WI38 (cell line): ENCODE measurements at regions not wholly inside any gene's neighbourhood (a gene's known extent, or its start where the extent isn't known, plus 50 kb on each side); places are given as distances from the start of the nearest gene placed in this dataset.

ENCODE experiments used
- H3K4me3 ChIP-seq: 2 replicates; pipeline ENCODE4 v1.5.1; 2011; ENCODE audit warnings: low read depth, mild to moderate bottlenecking, control low read depth, low read length
- TF ChIP-seq, protein P1 (sequence below): IDR thresholded peaks from 2 replicates; pipeline ENCODE4 v1.5.1; 2012; ENCODE audit warnings: low read depth, mild to moderate bottlenecking, control low read depth, low read length

DNA sequence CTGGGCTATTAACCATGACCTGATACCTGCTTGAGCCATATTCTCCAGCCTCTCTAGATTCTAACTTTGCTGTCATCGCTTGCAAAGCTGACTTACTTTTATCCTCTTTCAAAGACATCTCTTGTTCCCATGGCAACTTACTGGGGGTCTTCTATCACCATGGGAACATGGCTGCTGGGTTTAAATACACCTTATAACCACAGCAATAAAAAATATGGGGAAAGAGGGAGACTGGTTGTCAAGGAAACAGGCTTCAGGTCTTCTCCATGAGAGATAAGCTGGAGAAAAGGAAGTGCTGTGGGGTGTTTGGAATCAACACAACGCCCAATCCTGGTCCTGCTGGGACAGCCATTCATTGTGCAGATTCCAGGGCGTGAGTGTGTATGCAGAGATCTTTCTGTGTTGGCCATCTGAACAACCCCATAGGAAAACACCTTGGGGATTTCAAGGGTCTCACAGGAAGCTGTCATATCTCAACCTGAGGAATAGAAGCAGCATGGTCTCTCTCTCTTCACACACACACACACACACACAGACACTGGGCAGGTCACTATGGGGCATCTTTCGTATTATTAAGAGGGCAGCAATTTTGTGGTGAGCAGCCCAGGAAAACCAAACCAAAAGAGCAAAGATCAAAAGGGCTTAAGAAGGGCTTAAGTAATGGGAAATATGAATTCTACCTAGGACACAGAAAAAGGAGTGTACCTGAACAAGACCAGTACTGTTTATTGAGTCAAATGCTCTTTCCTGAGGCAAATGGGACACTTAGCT, 344.7 kb upstream of the NCAM1 start:
- H3K4me3 ChIP-seq: no peak overlapping the region
- TF ChIP-seq, protein P1, sequence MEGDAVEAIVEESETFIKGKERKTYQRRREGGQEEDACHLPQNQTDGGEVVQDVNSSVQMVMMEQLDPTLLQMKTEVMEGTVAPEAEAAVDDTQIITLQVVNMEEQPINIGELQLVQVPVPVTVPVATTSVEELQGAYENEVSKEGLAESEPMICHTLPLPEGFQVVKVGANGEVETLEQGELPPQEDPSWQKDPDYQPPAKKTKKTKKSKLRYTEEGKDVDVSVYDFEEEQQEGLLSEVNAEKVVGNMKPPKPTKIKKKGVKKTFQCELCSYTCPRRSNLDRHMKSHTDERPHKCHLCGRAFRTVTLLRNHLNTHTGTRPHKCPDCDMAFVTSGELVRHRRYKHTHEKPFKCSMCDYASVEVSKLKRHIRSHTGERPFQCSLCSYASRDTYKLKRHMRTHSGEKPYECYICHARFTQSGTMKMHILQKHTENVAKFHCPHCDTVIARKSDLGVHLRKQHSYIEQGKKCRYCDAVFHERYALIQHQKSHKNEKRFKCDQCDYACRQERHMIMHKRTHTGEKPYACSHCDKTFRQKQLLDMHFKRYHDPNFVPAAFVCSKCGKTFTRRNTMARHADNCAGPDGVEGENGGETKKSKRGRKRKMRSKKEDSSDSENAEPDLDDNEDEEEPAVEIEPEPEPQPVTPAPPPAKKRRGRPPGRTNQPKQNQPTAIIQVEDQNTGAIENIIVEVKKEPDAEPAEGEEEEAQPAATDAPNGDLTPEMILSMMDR: no peak

DNA sequence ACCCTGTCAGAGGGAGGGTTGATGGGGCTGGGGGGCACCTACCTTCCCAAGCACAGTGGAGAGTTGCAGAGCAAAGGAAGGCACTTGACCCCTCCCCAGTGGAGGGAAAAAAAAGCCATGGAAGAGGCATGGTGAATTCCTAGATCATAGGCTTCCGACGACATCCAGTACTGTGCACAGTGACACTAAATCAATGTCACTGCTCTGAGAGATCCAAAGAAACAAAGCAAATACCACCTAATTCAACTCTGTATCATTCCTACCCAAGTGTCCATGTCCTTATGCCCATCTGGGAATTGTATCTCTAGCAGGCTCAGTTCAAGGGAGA, 344.2 kb upstream of the NCAM1 start:
- no peak overlapping the region for H3K4me3 ChIP-seq
- TF ChIP-seq, protein P1: no peak

DNA sequence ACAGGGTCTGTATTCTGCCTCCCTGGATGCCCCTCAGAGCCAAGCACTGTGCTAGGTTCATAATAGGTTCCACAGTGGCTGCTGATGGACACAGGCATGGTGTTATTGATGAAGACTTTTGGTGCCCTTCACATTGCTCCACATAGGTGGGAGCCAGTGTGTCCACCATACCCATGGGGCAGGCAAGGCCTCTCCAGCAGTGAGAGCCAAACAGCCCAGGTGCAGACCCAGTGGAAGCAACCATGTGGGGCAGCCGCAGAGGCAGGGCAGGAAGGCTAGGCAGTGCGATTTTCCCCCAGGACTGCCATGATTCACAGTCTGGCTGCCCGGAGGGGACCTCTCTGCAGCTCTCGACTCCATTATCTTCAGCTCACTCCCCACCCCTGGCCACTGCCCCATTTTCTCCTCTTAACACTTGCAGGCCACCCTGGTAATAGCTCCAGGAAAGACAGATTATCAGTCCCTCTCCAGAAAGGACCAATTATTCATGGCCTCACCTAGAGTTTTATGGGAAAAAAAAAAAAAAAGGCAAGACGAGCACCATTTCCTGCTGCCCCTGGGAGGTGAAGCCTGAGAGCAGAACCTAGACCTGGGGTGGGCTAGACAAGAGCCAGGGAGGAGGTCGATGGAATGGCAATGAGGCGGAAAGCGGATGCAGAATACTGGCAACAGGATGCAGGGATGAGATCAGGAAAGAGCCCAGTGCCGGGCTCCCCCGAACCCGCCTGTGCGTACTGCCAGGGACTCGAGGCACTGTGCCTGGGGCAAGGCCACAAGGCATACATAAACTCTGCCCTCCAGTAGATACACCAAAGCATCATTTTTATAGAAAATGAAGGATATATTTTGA, 343.0 kb upstream of the NCAM1 start:
- TF ChIP-seq, protein P1: no peak
- no peak overlapping the region for H3K4me3 ChIP-seq

DNA sequence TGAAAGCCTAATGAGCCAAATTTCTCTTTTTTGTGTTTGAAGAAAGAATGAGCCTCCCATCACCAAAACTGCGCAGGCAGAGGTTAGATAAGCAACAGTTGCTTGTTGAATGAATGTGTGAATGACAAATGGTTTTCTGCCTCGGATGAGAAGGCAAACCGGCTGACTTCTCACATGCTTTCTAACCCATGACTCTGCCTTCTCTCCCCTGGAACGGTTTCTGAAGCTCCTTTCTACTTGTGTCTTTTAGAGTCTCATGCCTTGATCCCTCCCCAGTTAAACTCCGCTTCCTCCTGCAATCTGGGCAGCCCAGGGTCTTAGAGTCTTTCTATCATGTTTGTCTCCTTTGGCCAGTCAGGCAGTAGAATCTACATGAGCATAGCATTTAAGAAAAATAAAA, 342.1 kb upstream of the NCAM1 start:
- TF ChIP-seq, protein P1: no peak
- no peak overlapping the region for H3K4me3 ChIP-seq

DNA sequence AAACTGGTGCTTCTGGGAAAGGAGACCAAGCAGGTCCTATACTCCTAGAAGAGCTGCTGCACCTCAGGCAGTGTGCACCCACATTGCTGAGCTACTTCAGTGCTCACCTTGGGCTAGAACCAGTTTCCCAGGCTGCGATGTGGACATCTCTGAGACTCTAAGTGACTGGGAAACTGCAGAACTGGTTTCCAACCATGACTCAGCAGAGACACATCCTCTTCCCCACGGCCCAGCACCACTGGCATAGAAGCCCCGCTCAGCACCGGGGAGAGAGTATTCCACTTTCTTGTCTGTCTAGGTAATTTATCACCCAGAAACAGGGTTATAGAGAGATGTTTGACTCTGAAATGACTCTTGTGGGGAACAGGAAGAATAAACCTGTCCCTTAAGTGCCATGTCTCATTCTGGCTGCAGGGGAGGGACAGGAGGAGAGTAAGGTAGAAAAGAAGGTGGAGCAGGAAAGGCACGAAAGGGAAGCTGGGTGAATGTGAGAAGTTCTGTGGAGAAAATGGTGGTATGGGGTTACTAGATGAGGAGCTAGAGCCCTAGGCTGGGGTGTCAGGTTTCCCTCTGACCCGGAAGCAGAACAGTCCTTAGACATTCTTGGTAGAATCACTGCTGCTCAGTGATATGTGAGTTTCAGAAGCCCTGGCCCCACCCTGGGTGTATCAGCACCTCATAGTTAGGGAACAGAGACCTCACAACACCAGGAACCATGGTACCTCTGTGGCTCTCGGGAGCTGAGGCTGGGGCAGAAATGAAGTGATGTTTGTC, 340.4 kb upstream of the NCAM1 start:
- TF ChIP-seq, protein P1: no peak
- no peak overlapping the region for H3K4me3 ChIP-seq

DNA sequence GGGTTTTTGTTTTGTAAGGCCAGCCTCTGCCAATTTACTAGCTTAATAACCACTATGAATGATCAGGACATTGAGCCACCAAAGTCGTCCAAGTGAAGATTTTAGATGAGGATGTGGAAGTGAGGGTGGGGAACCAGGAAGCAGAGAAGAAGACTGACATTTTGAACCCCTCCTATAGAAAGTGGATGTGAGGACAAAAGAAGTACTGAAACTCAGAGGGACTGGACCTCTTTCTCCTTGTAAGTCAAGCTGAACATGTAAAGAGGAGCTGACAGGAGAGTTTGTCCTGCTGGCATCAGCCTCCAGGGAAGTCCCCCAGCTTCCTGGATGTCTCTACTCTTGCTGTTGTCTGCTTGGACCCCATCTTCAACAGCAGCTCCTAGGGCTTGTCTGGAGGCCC, 338.2 kb upstream of the NCAM1 start:
- H3K4me3 ChIP-seq: no peak overlapping the region
- TF ChIP-seq, protein P1: no peak
